HepG2 (cell line): ENCODE measurements at regions not wholly inside any gene's neighbourhood (a gene's known extent, or its start where the extent isn't known, plus 50 kb on each side); places are given as distances from the start of the nearest gene placed in this dataset.

Experiments used
- AHR ChIP-seq: IDR thresholded peaks from 2 replicates; pipeline ENCODE4 v1.6.1; 2018; ENCODE audit warnings: missing genetic modification reagents, missing compliant biosample characterization
- ATRX ChIP-seq: sonication (generic); formaldehyde crosslinking; IDR thresholded peaks from 2 replicates; pipeline ENCODE4 v1.4.0; 2020; ENCODE audit warnings: missing genetic modification reagents, borderline replicate concordance
- CREB1 ChIP-seq, 2 experiments: fragments of 450-650 bp in 1 of 2; IDR thresholded peaks; 2 replicates each; pipeline ENCODE4 v1.6.1; 2016 to 2017; ENCODE audit warnings: control low read depth in 1 of 2, mild to moderate bottlenecking in 1 of 2, missing compliant biosample characterization in 1 of 2, missing genetic modification characterization in 1 of 2
- GATAD2A ChIP-seq: IDR thresholded peaks from 2 replicates; pipeline ENCODE4 v1.6.1; 2016
- HNRNPK ChIP-seq: fragments of 200-400 bp; formaldehyde crosslinking; IDR thresholded peaks from 2 replicates; pipeline ENCODE4 v1.6.1; 2018; ENCODE audit warnings: low read length, low read depth, moderate library complexity, mild to moderate bottlenecking; ENCODE audit not compliant: poor library complexity, severe bottlenecking
- KDM3A ChIP-seq: IDR thresholded peaks from 2 replicates; pipeline ENCODE4 v1.6.1; 2018; ENCODE audit warnings: low read depth, missing compliant biosample characterization
- KLF16 ChIP-seq, 2 experiments: sonication (generic) in 1 of 2; formaldehyde crosslinking in 1 of 2; IDR thresholded peaks; 2 replicates each; pipeline versions ENCODE4 v1.6.1 to v1.8.0; 2016 to 2023; ENCODE audit warnings: missing genetic modification reagents in 2 of 2, missing compliant biosample characterization in 1 of 2
- LCORL ChIP-seq, 2 experiments: fragments of 450-650 bp in 1 of 2; sonication (generic) in 1 of 2; formaldehyde crosslinking in 1 of 2; IDR thresholded peaks; 2 replicates each; pipeline versions ENCODE4 v1.5.0 to v1.6.1; 2017 to 2020; ENCODE audit warnings: antibody characterized with exemption in 1 of 2, missing genetic modification reagents in 1 of 2
- MYPOP ChIP-seq: sonication (generic); formaldehyde crosslinking; IDR thresholded peaks from 2 replicates; pipeline ENCODE4 v1.8.1; 2023; ENCODE audit warnings: mild to moderate bottlenecking, moderate library complexity, missing genetic modification reagents
- NCOR1 ChIP-seq: fragments of 200-600 bp; sonication (generic); IDR thresholded peaks from 2 replicates; pipeline ENCODE4 v1.7.0; 2017; ENCODE audit warnings: antibody characterized with exemption, low read length, borderline replicate concordance
- NRL ChIP-seq: sonication (generic); formaldehyde crosslinking; IDR thresholded peaks from 2 replicates; pipeline ENCODE4 v1.5.0; 2020; ENCODE audit warnings: missing genetic modification reagents, mild to moderate bottlenecking, moderate library complexity, borderline replicate concordance
- PRMT3 ChIP-seq: sonication (generic); formaldehyde crosslinking; IDR thresholded peaks from 2 replicates; pipeline ENCODE4 v1.8.1; 2022; ENCODE audit warnings: low read depth, mild to moderate bottlenecking, moderate library complexity, missing genetic modification reagents, borderline replicate concordance
- SP1 ChIP-seq, 2 experiments: fragments of 450-650 bp in 1 of 2; sonication (generic) in 1 of 2; formaldehyde crosslinking in 1 of 2; IDR thresholded peaks; 2 replicates each; pipeline versions ENCODE4 v1.4.0 to v1.6.1; 2016 to 2020; ENCODE audit warnings: missing genetic modification reagents in 1 of 2
- ZGPAT ChIP-seq: IDR thresholded peaks from 2 replicates; pipeline ENCODE4 v1.6.1; 2016; ENCODE audit warnings: mild to moderate bottlenecking
- ZNF292 ChIP-seq: sonication (generic); formaldehyde crosslinking; IDR thresholded peaks from 2 replicates; pipeline ENCODE4 v1.8.1; 2022; ENCODE audit warnings: mild to moderate bottlenecking, low read depth, missing genetic modification reagents, borderline replicate concordance
- ZNF550 ChIP-seq: sonication (generic); formaldehyde crosslinking; IDR thresholded peaks from 2 replicates; pipeline ENCODE4 v1.4.0; 2020; ENCODE audit warnings: mild to moderate bottlenecking, missing genetic modification reagents, borderline replicate concordance
- ZNF678 ChIP-seq: sonication (generic); formaldehyde crosslinking; IDR thresholded peaks from 2 replicates; pipeline ENCODE4 v1.4.0; 2020; ENCODE audit warnings: mild to moderate bottlenecking, missing genetic modification reagents
- ZNF792 ChIP-seq: IDR thresholded peaks from 2 replicates; pipeline ENCODE4 v1.6.1; 2016
- ZSCAN9 ChIP-seq: IDR thresholded peaks from 2 replicates; pipeline ENCODE4 v1.6.1; 2016; ENCODE audit warnings: borderline replicate concordance
- ZUFSP ChIP-seq: sonication (generic); formaldehyde crosslinking; IDR thresholded peaks from 2 replicates; pipeline ENCODE4 v1.9.0; 2021; ENCODE audit warnings: missing genetic modification reagents, mild to moderate bottlenecking, borderline replicate concordance
- TF ChIP-seq, protein P1 (sequence below): sonication (generic); formaldehyde crosslinking; IDR thresholded peaks from 2 replicates; pipeline ENCODE4 v1.5.0; 2020; ENCODE audit warnings: missing genetic modification reagents
- TF ChIP-seq, protein P2 (sequence below): IDR thresholded peaks from 2 replicates; pipeline ENCODE4 v1.6.1; 2012; ENCODE audit warnings: inconsistent platforms
- TF ChIP-seq, protein P3 (sequence below): sonication (generic); formaldehyde crosslinking; IDR thresholded peaks from 2 replicates; pipeline ENCODE4 v1.5.1; 2020; ENCODE audit warnings: mild to moderate bottlenecking, moderate library complexity, missing genetic modification reagents

DNA sequence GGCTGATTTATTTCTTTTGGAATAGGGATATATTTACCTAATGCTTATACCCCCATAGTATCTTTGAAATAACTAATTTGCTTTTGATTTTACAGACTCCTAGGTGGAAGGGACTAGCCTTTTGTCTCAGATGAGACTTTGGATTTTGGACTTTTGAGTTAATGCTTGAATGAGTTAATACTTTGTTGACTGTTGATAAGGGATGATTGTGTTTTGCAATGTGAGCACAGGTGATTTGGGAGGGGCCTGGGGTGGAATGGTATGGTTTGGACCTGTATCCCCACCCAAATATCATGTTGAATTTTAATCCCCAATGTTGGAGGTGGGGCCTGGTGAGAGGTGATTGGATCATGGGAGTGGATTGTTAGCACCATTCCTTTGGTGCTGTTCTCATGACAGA is 117.4 kb upstream of the ZC4H2 start (continued):
- TF ChIP-seq ZNF292 (CRISPR knock-in tag) (no peak), KLF16 (CRISPR knock-in tag; IDR thresholded peaks at IDR 0.05) (no peak), KDM3A (no peak), ATRX (CRISPR knock-in tag) (no peak), PRMT3 (CRISPR knock-in tag) (no peak), AHR (CRISPR knock-in tag) (no peak), ZNF550 (CRISPR knock-in tag) (no peak), SP1 (IDR thresholded peaks at IDR 0.05) (no peak), SP1 (CRISPR knock-in tag; IDR thresholded peaks at IDR 0.05) (no peak), ZSCAN9 (CRISPR knock-in tag) (no peak), CREB1 (IDR thresholded peaks at IDR 0.05) (no peak), CREB1 (CRISPR knock-in tag; IDR thresholded peaks at IDR 0.05) (no peak), ZNF792 (CRISPR knock-in tag) (no peak), GATAD2A (CRISPR knock-in tag) (0 out of 2 replicates have a peak, but pooled peaks have one; percentile 26), NCOR1 (peak; percentile 81), NRL (CRISPR knock-in tag) (no peak), HNRNPK (no peak), LCORL (IDR thresholded peaks at IDR 0.05) (no peak), LCORL (CRISPR knock-in tag; IDR thresholded peaks at IDR 0.05) (no peak), ZGPAT (CRISPR knock-in tag) (no peak), ZNF678 (no peak), ZUFSP (CRISPR knock-in tag) (no peak), MYPOP (CRISPR knock-in tag) (no peak)
- TF ChIP-seq, protein P1, sequence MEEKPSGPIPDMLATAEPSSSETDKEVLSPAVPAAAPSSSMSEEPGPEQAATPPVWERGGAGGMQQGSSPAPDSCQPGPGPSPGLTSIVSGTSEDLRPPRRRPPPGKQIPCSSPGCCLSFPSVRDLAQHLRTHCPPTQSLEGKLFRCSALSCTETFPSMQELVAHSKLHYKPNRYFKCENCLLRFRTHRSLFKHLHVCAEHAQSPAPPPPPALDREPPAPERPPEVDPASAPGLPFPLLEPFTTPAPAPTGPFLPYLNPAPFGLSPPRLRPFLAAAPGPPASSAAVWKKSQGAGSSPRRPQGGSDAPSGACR (CRISPR knock-in tag) = no peak
- TF ChIP-seq, protein P2, sequence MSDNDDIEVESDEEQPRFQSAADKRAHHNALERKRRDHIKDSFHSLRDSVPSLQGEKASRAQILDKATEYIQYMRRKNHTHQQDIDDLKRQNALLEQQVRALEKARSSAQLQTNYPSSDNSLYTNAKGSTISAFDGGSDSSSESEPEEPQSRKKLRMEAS = no peak
- TF ChIP-seq, protein P3, sequence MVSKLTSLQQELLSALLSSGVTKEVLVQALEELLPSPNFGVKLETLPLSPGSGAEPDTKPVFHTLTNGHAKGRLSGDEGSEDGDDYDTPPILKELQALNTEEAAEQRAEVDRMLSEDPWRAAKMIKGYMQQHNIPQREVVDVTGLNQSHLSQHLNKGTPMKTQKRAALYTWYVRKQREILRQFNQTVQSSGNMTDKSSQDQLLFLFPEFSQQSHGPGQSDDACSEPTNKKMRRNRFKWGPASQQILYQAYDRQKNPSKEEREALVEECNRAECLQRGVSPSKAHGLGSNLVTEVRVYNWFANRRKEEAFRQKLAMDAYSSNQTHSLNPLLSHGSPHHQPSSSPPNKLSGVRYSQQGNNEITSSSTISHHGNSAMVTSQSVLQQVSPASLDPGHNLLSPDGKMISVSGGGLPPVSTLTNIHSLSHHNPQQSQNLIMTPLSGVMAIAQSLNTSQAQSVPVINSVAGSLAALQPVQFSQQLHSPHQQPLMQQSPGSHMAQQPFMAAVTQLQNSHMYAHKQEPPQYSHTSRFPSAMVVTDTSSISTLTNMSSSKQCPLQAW = no peak
